ENCODE measurements at regions not wholly inside any gene's neighbourhood (a gene's known extent, or its start where the extent isn't known, plus 50 kb on each side); places are given as distances from the start of the nearest gene placed in this dataset.
"Not testable (repeated sequence)": the region's sequence is repeated elsewhere in the genome, so short reads cannot be mapped to it uniquely, and the experiment has no call there.

DNA sequence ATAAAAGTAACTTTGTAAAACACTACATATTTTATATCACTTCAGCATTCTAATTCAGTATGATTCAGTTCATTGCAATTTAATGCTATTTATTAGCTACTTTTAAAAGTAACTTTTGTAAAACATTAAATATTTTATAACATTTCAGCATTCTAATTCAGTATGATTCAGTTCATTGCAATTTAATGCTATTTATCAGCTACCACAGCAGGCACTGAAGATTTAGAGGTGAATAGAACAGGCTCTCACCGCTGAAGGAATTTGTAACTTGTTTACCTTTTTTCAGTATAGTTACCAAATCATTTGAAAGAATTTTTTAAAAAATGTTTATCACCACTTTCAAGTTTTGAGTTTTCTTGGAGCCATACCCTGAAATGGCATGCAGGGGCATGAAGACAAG, 266.4 kb upstream of the DAB2 start:
- Histone ChIP-seq H3K9me3 (ENCODE audit: low read length) (no peaks in the 10 kb centered on the region), H2AFZ (ENCODE audit: low read length) (no peak overlapping the region), H3F3A (ENCODE audit: low read length, unreplicated experiment) (no peaks in the 10 kb centered on the region), H3K36me3 (ENCODE audit: low read depth, low read length) (no peaks in the 10 kb centered on the region), H4K20me1 (ENCODE audit: low read length) (no peaks in the 10 kb centered on the region), H3K9me2 (replicated peaks; ENCODE audit: low read length) (no peaks in the 10 kb centered on the region), H3K9ac (ENCODE audit: low read length) (no peak overlapping the region), H3K27me3 (ENCODE audit: low read length) (no peaks in the 10 kb centered on the region), H3K27ac (ENCODE audit: low read length) (no peak overlapping the region), H3K79me2 (ENCODE audit: low read length) (no peaks in the 10 kb centered on the region), H3K4me3 (ENCODE audit: low read length) (no peak overlapping the region), H3K4me1 (ENCODE audit: insufficient read depth, low read length) (no peaks in the 10 kb centered on the region), H3K4me2 (ENCODE audit: low read length) (no peak overlapping the region)
- intact Hi-C loops (cut with micrococcal nuclease) = no loop called here
- BruUV-seq (replicated peaks) = no TSS peak
- DNase-seq = no peak
- ChIA-PET CTCF (interaction anchor here (0.6 to 1.3 kb wide), 3 partner anchors 22 to 107 kb away, joined by 3 read pairs; no protein-coding TSS in a partner anchor), POLR2A (ENCODE audit: unreplicated experiment) (interaction anchor here (0.7 kb wide), 1 partner anchor 720 kb away, joined by 6 read pairs; no protein-coding TSS in a partner anchor)
- ATAC-seq = peak; percentile 68; the same call in 1 of the 2 replicates
- no peak for TF ChIP-seq EZH2phosphoT487 (IDR thresholded peaks at IDR 0.05; ENCODE audit: borderline replicate concordance, low read length)
- no peak for TF ChIP-seq EZH2 (IDR thresholded peaks at IDR 0.05; ENCODE audit: low read length, unreplicated experiment)
- TF ChIP-seq, protein P1, sequence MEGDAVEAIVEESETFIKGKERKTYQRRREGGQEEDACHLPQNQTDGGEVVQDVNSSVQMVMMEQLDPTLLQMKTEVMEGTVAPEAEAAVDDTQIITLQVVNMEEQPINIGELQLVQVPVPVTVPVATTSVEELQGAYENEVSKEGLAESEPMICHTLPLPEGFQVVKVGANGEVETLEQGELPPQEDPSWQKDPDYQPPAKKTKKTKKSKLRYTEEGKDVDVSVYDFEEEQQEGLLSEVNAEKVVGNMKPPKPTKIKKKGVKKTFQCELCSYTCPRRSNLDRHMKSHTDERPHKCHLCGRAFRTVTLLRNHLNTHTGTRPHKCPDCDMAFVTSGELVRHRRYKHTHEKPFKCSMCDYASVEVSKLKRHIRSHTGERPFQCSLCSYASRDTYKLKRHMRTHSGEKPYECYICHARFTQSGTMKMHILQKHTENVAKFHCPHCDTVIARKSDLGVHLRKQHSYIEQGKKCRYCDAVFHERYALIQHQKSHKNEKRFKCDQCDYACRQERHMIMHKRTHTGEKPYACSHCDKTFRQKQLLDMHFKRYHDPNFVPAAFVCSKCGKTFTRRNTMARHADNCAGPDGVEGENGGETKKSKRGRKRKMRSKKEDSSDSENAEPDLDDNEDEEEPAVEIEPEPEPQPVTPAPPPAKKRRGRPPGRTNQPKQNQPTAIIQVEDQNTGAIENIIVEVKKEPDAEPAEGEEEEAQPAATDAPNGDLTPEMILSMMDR (conservative IDR thresholded peaks at IDR 0.05; ENCODE audit: low read depth, low read length) = no peak

DNA sequence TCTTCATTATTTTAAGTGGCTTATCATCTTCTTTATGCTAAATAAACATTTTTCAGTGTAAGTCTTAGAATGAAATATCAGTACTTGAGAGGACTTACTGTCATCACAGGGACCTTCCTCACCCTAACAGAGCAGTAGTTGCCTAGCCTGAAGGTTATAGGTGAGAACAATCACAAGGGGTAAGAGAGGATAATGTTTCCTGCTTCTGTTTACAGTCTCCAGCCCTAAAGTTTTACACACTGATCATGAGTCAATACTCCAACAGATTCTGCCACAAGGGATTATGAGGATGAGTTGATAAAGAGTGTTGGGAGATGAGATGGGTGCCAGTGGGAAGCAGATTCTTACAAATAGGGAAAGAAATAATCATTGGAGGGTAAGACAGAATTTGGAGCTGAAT, 265.1 kb upstream of the DAB2 start:
- no peak overlapping the region for H3K9ac ChIP-seq (ENCODE audit: low read length)
- DNase-seq (peak; percentile 16), ATAC-seq (no peak)
- ChIA-PET POLR2A (ENCODE audit: unreplicated experiment) (no interaction called here), CTCF (no interaction called here)
- H2AFZ ChIP-seq (ENCODE audit: low read length) = 0 out of 2 replicates have a peak overlapping the region, but pooled peaks have one; percentile 2
- BruUV-seq (replicated peaks) = no TSS peak
- no peaks in the 10 kb centered on the region for H3K27me3 ChIP-seq (ENCODE audit: low read length)
- no peaks in the 10 kb centered on the region for H3F3A ChIP-seq (ENCODE audit: low read length, unreplicated experiment)
- no peaks in the 10 kb centered on the region for H3K9me3 ChIP-seq (ENCODE audit: low read length)
- intact Hi-C loops (cut with micrococcal nuclease) = no loop called here
- H4K20me1 ChIP-seq (ENCODE audit: low read length) = no peaks in the 10 kb centered on the region
- H3K27ac ChIP-seq (ENCODE audit: low read length) = no peak overlapping the region
- H3K36me3 ChIP-seq (ENCODE audit: low read depth, low read length) = no peaks in the 10 kb centered on the region
- H3K4me2 ChIP-seq (ENCODE audit: low read length) = no peak overlapping the region
- TF ChIP-seq EZH2 (IDR thresholded peaks at IDR 0.05; ENCODE audit: low read length, unreplicated experiment) (no peak), EZH2phosphoT487 (IDR thresholded peaks at IDR 0.05; ENCODE audit: borderline replicate concordance, low read length) (no peak)
- TF ChIP-seq, protein P1 (conservative IDR thresholded peaks at IDR 0.05; ENCODE audit: low read depth, low read length) = no peak
- H3K9me2 ChIP-seq (replicated peaks; ENCODE audit: low read length) = no peaks in the 10 kb centered on the region
- H3K79me2 ChIP-seq (ENCODE audit: low read length) = no peaks in the 10 kb centered on the region
- no peaks in the 10 kb centered on the region for H3K4me1 ChIP-seq (ENCODE audit: insufficient read depth, low read length)
- H3K4me3 ChIP-seq (ENCODE audit: low read length) = no peak overlapping the region

DNA sequence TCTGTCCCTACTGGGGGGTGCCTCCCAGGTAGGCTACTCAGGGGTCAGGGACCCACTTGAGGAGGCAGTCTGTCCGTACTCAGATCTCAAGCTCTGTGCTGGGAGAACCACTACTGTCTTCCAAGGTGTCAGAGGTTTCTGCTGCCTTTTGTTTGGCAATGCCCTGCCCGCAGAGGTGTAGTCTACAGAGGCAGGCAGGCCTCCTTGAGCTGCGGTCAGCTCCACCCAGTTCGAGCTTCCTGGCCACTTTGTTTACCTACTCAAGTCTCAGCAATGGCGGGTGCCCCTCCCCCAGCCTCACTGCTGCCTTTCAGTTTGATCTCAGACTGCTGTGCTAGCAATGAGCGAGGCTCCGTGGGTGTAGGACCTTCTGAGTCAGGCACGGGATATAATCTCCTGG, 263.1 kb upstream of the DAB2 start:
- H3K9me2 ChIP-seq (replicated peaks; ENCODE audit: low read length); H3K9ac ChIP-seq (ENCODE audit: low read length); BruUV-seq (replicated peaks); H3K27me3 ChIP-seq (ENCODE audit: low read length); H3K36me3 ChIP-seq (ENCODE audit: low read depth, low read length); H3K4me3 ChIP-seq (ENCODE audit: low read length); H4K20me1 ChIP-seq (ENCODE audit: low read length); H3K9me3 ChIP-seq (ENCODE audit: low read length); DNase-seq; H3K4me1 ChIP-seq (ENCODE audit: insufficient read depth, low read length); H3K27ac ChIP-seq (ENCODE audit: low read length); H3K4me2 ChIP-seq (ENCODE audit: low read length); H3F3A ChIP-seq (ENCODE audit: low read length, unreplicated experiment); H3K79me2 ChIP-seq (ENCODE audit: low read length); intact Hi-C loops (cut with micrococcal nuclease); POLR2A ChIA-PET (ENCODE audit: unreplicated experiment); H2AFZ ChIP-seq (ENCODE audit: low read length); ATAC-seq; CTCF ChIA-PET: not testable (repeated sequence)
